ENCODE measurements at regions not wholly inside any gene's neighbourhood (a gene's known extent, or its start where the extent isn't known, plus 50 kb on each side); places are given as distances from the start of the nearest gene placed in this dataset.

DNA sequence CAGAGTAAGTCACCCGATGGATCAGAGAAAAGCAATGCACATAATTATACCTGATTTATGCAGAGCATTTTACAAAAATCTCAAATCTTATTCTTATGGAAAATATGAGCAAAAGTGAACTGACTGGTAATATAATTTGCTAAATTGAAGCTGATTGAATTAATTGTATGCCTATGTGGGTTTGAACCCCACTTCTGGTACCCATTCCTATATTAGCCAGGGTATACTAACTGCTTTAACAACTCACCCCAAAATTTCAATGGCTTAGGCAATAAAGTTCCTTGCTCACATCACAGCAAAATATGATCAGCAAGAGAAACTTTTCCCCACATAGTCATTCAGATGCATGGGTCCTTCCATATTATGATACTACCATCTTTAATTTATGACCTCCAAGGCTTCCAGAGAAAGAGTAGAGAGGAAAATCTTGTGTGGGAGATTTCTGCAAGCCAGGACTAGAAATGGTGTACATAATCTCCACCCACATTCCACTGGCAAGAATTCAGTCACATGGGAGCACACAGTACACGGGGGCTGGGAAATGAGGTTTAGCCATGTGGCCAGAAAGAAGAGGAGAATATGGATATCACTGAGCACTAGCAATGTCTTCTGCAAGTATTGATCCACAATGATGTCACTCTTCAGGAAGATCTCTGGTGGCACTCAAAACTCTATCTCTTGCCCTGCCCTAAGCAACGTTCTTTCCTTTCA lies 640.7 kb downstream of the BCOR start:
- TF ChIP-seq, protein P1, sequence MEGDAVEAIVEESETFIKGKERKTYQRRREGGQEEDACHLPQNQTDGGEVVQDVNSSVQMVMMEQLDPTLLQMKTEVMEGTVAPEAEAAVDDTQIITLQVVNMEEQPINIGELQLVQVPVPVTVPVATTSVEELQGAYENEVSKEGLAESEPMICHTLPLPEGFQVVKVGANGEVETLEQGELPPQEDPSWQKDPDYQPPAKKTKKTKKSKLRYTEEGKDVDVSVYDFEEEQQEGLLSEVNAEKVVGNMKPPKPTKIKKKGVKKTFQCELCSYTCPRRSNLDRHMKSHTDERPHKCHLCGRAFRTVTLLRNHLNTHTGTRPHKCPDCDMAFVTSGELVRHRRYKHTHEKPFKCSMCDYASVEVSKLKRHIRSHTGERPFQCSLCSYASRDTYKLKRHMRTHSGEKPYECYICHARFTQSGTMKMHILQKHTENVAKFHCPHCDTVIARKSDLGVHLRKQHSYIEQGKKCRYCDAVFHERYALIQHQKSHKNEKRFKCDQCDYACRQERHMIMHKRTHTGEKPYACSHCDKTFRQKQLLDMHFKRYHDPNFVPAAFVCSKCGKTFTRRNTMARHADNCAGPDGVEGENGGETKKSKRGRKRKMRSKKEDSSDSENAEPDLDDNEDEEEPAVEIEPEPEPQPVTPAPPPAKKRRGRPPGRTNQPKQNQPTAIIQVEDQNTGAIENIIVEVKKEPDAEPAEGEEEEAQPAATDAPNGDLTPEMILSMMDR (conservative IDR thresholded peaks at IDR 0.05; ENCODE audit: low read depth, low read length): no peak
- DNase-seq (ENCODE audit: low read depth): no peak
- H3K4me3 ChIP-seq (ENCODE audit: low read depth, low read length): no peak overlapping the region

DNA sequence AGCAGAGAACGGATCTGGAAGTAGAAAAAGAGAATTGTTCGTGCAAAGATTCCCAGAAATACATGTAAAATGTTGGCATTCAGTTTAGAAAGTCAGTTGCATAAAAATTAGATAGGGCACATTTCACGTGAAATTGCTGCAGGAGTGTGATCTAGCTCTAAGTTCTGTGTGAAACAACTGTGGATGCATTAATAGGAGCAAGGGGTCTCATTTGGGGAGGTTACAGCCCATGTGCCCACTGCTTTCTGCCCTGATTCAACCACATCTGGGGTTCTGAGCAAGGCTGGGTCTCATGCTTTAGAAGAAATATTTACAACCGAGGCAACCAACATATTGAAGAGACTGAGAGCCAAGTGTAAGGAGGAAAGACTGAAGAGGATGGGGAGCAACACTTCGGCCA lies 639.0 kb downstream of the BCOR start:
- H3K4me3 ChIP-seq (ENCODE audit: low read depth, low read length): no peak overlapping the region
- TF ChIP-seq, protein P1 (conservative IDR thresholded peaks at IDR 0.05; ENCODE audit: low read depth, low read length): no peak
- DNase-seq (ENCODE audit: low read depth): no peak

GRCh38 chrX:39459204-39459603 lies 638.6 kb downstream of the BCOR start:
- DNase-seq (ENCODE audit: low read depth): no peak
- TF ChIP-seq, protein P1 (conservative IDR thresholded peaks at IDR 0.05; ENCODE audit: low read depth, low read length): no peak
- no peak overlapping the region for H3K4me3 ChIP-seq (ENCODE audit: low read depth, low read length)

DNA sequence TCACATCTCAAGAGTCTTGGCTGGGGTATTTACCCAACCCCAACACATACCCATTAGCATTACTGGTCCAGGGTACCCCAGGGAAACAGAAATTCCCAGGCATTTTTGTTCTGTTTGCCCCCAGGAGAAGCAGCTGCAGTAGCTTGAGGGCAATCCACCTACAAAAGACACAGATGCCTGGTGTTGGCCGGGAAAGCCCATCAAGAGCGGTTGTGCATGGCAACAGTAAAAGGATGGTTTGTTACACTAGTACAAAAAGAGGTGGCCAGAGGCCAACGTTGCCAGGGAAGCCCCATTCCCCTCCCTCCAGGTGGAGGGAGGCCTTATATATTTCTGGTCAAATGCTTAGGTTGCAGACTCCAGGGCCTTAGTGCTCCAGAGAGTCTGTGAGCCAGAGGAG lies 637.8 kb downstream of the BCOR start:
- TF ChIP-seq, protein P1 (conservative IDR thresholded peaks at IDR 0.05; ENCODE audit: low read depth, low read length): no peak
- no peak overlapping the region for H3K4me3 ChIP-seq (ENCODE audit: low read depth, low read length)
- DNase-seq (ENCODE audit: low read depth): no peak

- H3K4me3 ChIP-seq (ENCODE audit: low read depth, low read length): no peak overlapping the region
- TF ChIP-seq, protein P1 (conservative IDR thresholded peaks at IDR 0.05; ENCODE audit: low read depth, low read length): no peak
- no peak for DNase-seq (ENCODE audit: low read depth)
Measured at GRCh38 chrX:39460499-39460898, 637.3 kb downstream of the BCOR start.

DNA sequence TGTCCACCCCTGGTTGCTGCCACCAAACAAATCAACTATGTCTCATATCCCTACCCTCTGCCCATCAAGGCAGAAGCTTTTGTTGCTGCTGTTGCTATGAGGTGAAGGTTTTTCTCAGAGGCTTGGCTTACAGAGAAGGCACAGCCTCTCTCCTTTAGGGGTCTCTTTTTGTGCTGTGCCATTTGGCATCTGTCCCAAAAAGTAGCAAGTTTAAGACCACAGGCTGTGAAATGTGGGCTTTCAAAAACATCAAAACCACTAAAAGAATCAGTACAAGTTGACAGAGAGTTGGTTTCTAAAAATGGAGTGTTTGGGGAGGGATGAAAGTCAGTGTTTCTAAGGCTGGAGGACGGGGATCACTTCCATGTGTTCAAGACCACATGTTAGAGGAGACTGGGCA lies 634.9 kb downstream of the BCOR start:
- no peak overlapping the region for H3K4me3 ChIP-seq (ENCODE audit: low read depth, low read length)
- TF ChIP-seq, protein P1 (conservative IDR thresholded peaks at IDR 0.05; ENCODE audit: low read depth, low read length): no peak
- DNase-seq (ENCODE audit: low read depth): no peak

GRCh38 chrX:39464253-39464652 lies 633.5 kb downstream of the BCOR start:
- DNase-seq (ENCODE audit: low read depth): no peak
- H3K4me3 ChIP-seq (ENCODE audit: low read depth, low read length): no peak overlapping the region
- TF ChIP-seq, protein P1 (conservative IDR thresholded peaks at IDR 0.05; ENCODE audit: low read depth, low read length): no peak
